ENCODE measurements at regions not wholly inside any gene's neighbourhood (a gene's known extent, or its start where the extent isn't known, plus 50 kb on each side); places are given as distances from the start of the nearest gene placed in this dataset.
"Not testable (repeated sequence)": the region's sequence is repeated elsewhere in the genome, so short reads cannot be mapped to it uniquely, and the experiment has no call there.

DNA sequence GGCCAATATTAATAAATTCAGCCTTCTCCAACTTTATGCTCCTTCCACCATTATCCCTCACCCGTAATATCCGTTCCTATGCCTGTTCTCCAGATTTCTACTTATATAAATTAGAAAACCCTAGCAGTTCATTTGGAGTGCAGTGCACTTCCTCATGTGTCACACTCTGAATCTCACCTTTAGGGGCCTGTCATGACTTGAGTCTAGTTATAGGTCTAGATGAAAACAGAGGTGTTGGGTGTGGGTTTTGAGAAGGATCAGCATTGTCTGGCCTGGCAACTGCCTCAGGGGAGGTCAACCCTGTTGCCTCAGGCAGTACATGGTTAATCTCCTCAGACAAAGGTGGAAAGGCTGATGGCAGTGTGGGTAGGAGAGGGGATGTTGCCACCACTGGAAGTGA is 876.8 kb downstream of the FAT4 start:
- no peaks in the 10 kb centered on the region for H3K36me3 ChIP-seq (replicated peaks)
- in situ Hi-C loops (cut with HindIII; ENCODE audit: low pct_ligation_motif_present, low sequenced_read_pairs) = no loop called here
- H3K4me3 ChIP-seq (ENCODE audit: low read depth, low read length) = no peak overlapping the region
- H3K27ac ChIP-seq = no peak overlapping the region
- no peaks in the 10 kb centered on the region for H3K27me3 ChIP-seq (replicated peaks)
- TF ChIP-seq, protein P1, sequence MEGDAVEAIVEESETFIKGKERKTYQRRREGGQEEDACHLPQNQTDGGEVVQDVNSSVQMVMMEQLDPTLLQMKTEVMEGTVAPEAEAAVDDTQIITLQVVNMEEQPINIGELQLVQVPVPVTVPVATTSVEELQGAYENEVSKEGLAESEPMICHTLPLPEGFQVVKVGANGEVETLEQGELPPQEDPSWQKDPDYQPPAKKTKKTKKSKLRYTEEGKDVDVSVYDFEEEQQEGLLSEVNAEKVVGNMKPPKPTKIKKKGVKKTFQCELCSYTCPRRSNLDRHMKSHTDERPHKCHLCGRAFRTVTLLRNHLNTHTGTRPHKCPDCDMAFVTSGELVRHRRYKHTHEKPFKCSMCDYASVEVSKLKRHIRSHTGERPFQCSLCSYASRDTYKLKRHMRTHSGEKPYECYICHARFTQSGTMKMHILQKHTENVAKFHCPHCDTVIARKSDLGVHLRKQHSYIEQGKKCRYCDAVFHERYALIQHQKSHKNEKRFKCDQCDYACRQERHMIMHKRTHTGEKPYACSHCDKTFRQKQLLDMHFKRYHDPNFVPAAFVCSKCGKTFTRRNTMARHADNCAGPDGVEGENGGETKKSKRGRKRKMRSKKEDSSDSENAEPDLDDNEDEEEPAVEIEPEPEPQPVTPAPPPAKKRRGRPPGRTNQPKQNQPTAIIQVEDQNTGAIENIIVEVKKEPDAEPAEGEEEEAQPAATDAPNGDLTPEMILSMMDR (IDR thresholded peaks at IDR 0.05; ENCODE audit: low read depth, low read length, missing control alignments) = no peak
- DNase-seq = no peak

DNA sequence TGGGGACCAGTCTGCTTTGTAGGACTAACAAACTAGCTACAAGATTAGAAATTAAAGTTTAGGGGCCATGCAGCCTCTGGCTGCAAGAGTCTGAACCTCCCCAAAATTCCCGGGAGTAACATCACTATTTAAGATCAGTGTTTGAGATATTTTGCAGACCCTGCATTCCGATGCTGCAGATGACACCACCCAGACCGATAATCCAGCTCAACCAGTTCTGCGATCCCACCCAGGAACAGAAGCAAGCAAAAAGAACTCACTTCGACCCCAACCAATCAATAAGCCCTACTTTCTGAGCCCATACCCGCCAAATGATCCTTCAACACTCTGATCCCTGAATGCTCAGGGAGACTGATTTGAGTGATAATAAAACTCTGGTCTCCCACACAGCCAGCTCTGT is 877.8 kb downstream of the FAT4 start:
- DNase-seq = no peak
- no peaks in the 10 kb centered on the region for H3K36me3 ChIP-seq (replicated peaks)
- H3K4me3 ChIP-seq (ENCODE audit: low read depth, low read length) = no peak overlapping the region
- H3K27me3 ChIP-seq (replicated peaks) = no peaks in the 10 kb centered on the region
- H3K27ac ChIP-seq = no peak overlapping the region
- in situ Hi-C loops (cut with HindIII; ENCODE audit: low pct_ligation_motif_present, low sequenced_read_pairs) = no loop called here
- TF ChIP-seq, protein P1 (IDR thresholded peaks at IDR 0.05; ENCODE audit: low read depth, low read length, missing control alignments) = no peak

DNA sequence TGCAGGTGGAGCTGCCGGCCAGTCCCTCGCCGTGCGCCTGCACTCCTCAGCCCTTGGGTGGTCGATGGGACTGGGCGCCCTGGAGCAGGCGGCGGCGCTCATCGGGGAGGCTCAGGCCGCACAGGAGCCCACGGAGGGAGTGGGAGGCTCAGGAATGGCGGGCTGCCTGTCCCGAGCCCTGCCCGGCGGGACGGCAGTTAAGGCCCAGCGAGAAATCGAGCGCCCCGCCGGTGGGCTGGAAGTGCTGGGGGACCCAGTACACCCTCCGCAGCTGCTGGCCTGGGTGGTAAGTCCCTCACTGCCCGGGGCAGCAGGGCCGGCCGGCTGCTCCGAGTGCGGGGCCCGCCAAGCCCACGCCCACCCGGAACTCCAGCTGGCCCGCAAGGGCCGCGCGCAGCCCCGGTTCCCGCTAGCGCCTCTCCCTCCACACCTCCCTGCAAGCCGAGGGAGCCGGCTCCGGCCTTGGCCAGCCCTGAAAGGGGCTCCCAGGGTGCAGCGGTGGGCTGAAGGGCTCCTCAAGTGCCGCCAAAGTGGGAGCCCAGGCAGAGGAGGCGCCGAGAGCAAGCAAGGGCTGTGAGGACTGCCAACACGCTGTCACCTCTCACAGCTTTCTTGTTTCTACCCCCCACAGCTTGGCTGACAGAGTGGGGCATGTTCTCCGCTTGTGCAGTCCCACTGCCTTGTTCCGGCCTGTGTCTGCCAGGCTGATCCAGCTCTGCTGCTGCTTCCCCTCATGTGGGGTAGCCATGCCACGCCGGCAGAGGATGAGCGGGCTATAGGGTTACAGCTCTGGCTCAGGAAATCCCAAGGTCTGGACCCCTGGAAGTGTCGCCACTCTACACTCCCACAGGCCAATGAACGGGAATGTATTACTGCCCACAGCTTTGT is 886.7 kb downstream of the FAT4 start:
- in situ Hi-C loops (cut with HindIII; ENCODE audit: low pct_ligation_motif_present, low sequenced_read_pairs); H3K4me3 ChIP-seq (ENCODE audit: low read depth, low read length): not testable (repeated sequence)

DNA sequence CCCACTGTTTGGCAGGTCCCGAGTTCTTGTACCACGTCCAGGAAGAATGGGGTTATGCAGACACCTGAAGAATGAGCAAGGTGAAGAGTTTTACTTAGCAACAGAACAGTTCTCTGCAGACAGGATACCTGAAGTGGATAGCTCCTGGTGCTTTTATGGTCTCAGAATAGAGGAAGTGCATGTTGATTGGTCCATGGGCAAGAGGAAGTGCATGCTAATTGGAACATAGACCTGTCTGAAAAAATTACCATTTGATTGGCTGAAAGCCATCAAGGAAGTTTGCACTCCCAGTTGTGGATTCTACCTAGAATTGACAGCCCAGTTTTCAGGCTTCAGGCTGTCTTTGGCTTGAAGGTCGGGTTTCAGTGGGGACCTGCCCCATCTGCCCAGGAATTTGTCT is 887.5 kb downstream of the FAT4 start:
- Histone ChIP-seq H3K27ac (no peak overlapping the region), H3K36me3 (replicated peaks) (no peaks in the 10 kb centered on the region), H3K4me3 (ENCODE audit: low read depth, low read length) (no peak overlapping the region), H3K27me3 (replicated peaks) (no peaks in the 10 kb centered on the region)
- TF ChIP-seq, protein P1 (IDR thresholded peaks at IDR 0.05; ENCODE audit: low read depth, low read length, missing control alignments) = no peak
- no peak for DNase-seq
- in situ Hi-C loops (cut with HindIII; ENCODE audit: low pct_ligation_motif_present, low sequenced_read_pairs) = no loop called here

More for the DNA sequence above, 886.7 kb downstream of the FAT4 start:
- not testable (repeated sequence) for DNase-seq; H3K27ac ChIP-seq; H3K27me3 ChIP-seq (replicated peaks); H3K36me3 ChIP-seq (replicated peaks)

DNA sequence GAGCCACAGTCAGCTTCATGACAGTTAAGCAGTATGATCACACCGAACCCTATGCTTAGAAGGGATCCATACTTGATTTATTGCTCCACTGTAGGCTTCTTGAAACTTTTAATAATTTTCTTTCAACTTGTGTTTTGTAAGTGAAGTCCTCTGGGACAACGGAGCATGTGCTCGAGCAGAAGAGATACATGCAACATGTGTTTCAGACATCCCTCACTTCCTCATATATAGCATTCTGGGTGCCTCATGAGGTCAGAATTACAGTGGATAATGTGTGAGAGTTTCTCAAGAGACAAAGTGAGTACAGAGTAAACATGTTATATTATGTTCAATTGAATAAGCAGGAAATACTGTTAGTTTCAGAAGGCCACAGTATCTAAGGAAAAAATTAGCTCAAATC is 893.2 kb downstream of the FAT4 start:
- in situ Hi-C loops (cut with HindIII; ENCODE audit: low pct_ligation_motif_present, low sequenced_read_pairs) = no loop called here
- TF ChIP-seq, protein P1 (IDR thresholded peaks at IDR 0.05; ENCODE audit: low read depth, low read length, missing control alignments) = no peak
- no peak for DNase-seq

DNA sequence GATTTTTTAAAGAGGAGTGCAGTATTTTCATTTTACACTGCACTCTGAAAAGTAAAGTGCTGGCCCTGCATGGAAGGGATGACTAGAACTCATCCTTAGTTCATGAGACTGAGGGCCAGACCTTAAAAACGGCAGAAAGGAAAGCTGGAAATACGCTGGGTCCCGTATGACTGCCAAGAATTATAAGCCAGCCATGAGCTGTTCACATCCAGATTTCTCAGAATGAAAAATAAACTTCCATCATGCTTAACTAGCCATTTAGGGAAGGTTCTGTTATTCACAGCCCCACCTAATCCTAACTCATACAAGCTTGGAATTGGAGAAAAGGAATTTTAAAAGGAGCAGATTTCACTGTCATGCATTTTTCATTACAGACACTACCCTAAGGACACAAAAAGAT is 894.4 kb downstream of the FAT4 start:
- TF ChIP-seq, protein P1 (IDR thresholded peaks at IDR 0.05; ENCODE audit: low read depth, low read length, missing control alignments) = no peak
- H3K4me3 ChIP-seq (ENCODE audit: low read depth, low read length) = no peak overlapping the region
- DNase-seq = no peak
- H3K36me3 ChIP-seq (replicated peaks) = no peaks in the 10 kb centered on the region
- H3K27ac ChIP-seq = no peak overlapping the region
- no peaks in the 10 kb centered on the region for H3K27me3 ChIP-seq (replicated peaks)
- in situ Hi-C loops (cut with HindIII; ENCODE audit: low pct_ligation_motif_present, low sequenced_read_pairs) = no loop called here

More for the DNA sequence above, 893.2 kb downstream of the FAT4 start:
- no peaks in the 10 kb centered on the region for H3K27me3 ChIP-seq (replicated peaks)
- H3K36me3 ChIP-seq (replicated peaks) = no peaks in the 10 kb centered on the region
- no peak overlapping the region for H3K4me3 ChIP-seq (ENCODE audit: low read depth, low read length)
- H3K27ac ChIP-seq = no peak overlapping the region
